A549 (cell line): ENCODE measurements at regions not wholly inside any gene's neighbourhood (a gene's known extent, or its start where the extent isn't known, plus 50 kb on each side); places are given as distances from the start of the nearest gene placed in this dataset.

Experiments
- ATAC-seq, 2 experiments: fragments of 200-7000 bp in 1 of 2; fragments of >200 bp in 1 of 2; cut with Nextera tagmentation in 1 of 2; cut with Tn5 transposase in 1 of 2; 3 replicates each; pipeline versions ENCODE4 v1.8.0 to v1.9.1; 2018 to 2020; ENCODE audit warnings: mild to moderate bottlenecking in 1 of 2, moderate library complexity in 1 of 2
- CTCF ChIA-PET: fragments of 300-600 bp; sonication (Branson Sonifier 250); formaldehyde crosslinking; extraction: SDS; loops from one replicate; lab custom pipeline; 2021; ENCODE audit warnings: antibody characterized with exemption, inconsistent platforms; lab: Yijun Ruan, JAX
- POLR2A ChIA-PET: fragments of 350-600 bp; formaldehyde crosslinking; extraction: SDS; loops from one replicate; lab custom pipeline; 2021; ENCODE audit warnings: antibody characterized with exemption, inconsistent platforms; lab: Yijun Ruan, JAX
- DNase-seq, 2 experiments: peaks; one replicate each; pipeline versions ENCODE4 v3.0.0 to v3.0.0-alpha.2; 2011 to 2016; ENCODE audit warnings: low read depth in 1 of 2, low spot score in 1 of 2
- FAIRE-seq: peaks from 2 replicates; lab custom pipeline; 2011; peaks lifted over from hg19 to GRCh38; lab: Jason Lieb, UNC
- H3K27ac ChIP-seq, 2 experiments: fragments of >200 bp; sonication (Bioruptor Twin); formaldehyde crosslinking; 3 replicates each; pipeline ENCODE4 v1.5.1; 2016 to 2017
- H3K4me1 ChIP-seq: fragments of >200 bp; sonication (Bioruptor Twin); formaldehyde crosslinking; 3 replicates; pipeline ENCODE4 v1.6.1; 2016
- H3K4me2 ChIP-seq: fragments of >200 bp; sonication (Bioruptor Twin); formaldehyde crosslinking; 3 replicates; pipeline ENCODE4 v1.6.1; 2016
- H3K4me3 ChIP-seq: fragments of >200 bp; sonication (Bioruptor Twin); formaldehyde crosslinking; 3 replicates; pipeline ENCODE4 v1.5.1; 2016
- H3K9me3 ChIP-seq: fragments of >200 bp; sonication (Bioruptor Twin); formaldehyde crosslinking; 3 replicates; pipeline ENCODE4 v1.6.1; 2016
- BCL3 ChIP-seq: fragments of >200 bp; sonication (Bioruptor Twin); formaldehyde crosslinking; IDR thresholded peaks from 3 replicates; pipeline ENCODE4 v1.6.1; 2016
- BHLHE40 ChIP-seq: IDR thresholded peaks from 2 replicates; pipeline ENCODE4 v1.6.1; 2012; ENCODE audit warnings: low read depth, low read length, inconsistent platforms
- CHD4 ChIP-seq: fragments of 200-600 bp; sonication (generic); IDR thresholded peaks from 2 replicates; pipeline ENCODE4 v1.6.1; 2016; ENCODE audit warnings: antibody characterized with exemption, mild to moderate bottlenecking, borderline replicate concordance
- ELK1 ChIP-seq: fragments of 150-350 bp; IDR thresholded peaks from 2 replicates; pipeline ENCODE4 v1.6.1; 2014; ENCODE audit warnings: low read depth, mild to moderate bottlenecking, low read length
- FOSB ChIP-seq: fragments of 250-450 bp; sonication (Bioruptor Pico); IDR thresholded peaks from 2 replicates; pipeline ENCODE4 v1.5.0; 2020; ENCODE audit warnings: mild to moderate bottlenecking, moderate library complexity
- HDAC2 ChIP-seq: fragments of 200-600 bp; sonication (generic); IDR thresholded peaks from 2 replicates; pipeline ENCODE4 v1.6.1; 2016
- HES2 ChIP-seq: fragments of >200 bp; sonication (Bioruptor Twin); formaldehyde crosslinking; IDR thresholded peaks from 2 replicates; pipeline ENCODE4 v1.6.1; 2016
- HMGXB4 ChIP-seq: fragments of 250-450 bp; sonication (Bioruptor Pico); IDR thresholded peaks from 2 replicates; pipeline ENCODE4 v1.5.0; 2021; ENCODE audit warnings: mild to moderate bottlenecking, moderate library complexity, borderline replicate concordance
- HOXA7 ChIP-seq: fragments of 250-450 bp; sonication (Bioruptor Pico); IDR thresholded peaks from 2 replicates; pipeline ENCODE4 v1.5.0; 2020; ENCODE audit warnings: mild to moderate bottlenecking, moderate library complexity
- MAFK ChIP-seq: fragments of 450-650 bp; IDR thresholded peaks from 2 replicates; pipeline ENCODE4 v1.6.1; 2014; ENCODE audit not compliant: partially characterized antibody
- NPAS2 ChIP-seq: fragments of 250-450 bp; sonication (Bioruptor Pico); IDR thresholded peaks from 2 replicates; pipeline ENCODE4 v1.8.0; 2022; ENCODE audit warnings: mild to moderate bottlenecking, moderate library complexity, borderline replicate concordance
- NR3C1 ChIP-seq: fragments of >200 bp; sonication (Bioruptor Twin); formaldehyde crosslinking; IDR thresholded peaks from 3 replicates; pipeline ENCODE4 v1.6.1; 2017
- PHF8 ChIP-seq: fragments of 200-600 bp; sonication (generic); IDR thresholded peaks from 2 replicates; pipeline ENCODE4 v1.6.1; 2016; ENCODE audit warnings: low read depth, mild to moderate bottlenecking, antibody characterized with exemption, moderate library complexity, borderline replicate concordance
- POLR2AphosphoS2 ChIP-seq: conservative IDR thresholded peaks from 2 replicates; pipeline ENCODE4 v1.6.1; 2012; ENCODE audit warnings: low read length, improper control_type of control experiment, inconsistent platforms
- RAD21 ChIP-seq, 2 experiments: fragments of >200 bp in 1 of 2; sonication (Bioruptor Twin) in 1 of 2; formaldehyde crosslinking in 1 of 2; IDR thresholded peaks in 1 of 2; conservative IDR thresholded peaks in 1 of 2; 2 replicates in 1 of 2; 3 replicates in 1 of 2; pipeline ENCODE4 v1.6.1; 2012 to 2018; ENCODE audit warnings: inconsistent platforms in 1 of 2
- RCOR1 ChIP-seq: fragments of 150-350 bp; IDR thresholded peaks from 2 replicates; pipeline ENCODE4 v1.6.1; 2014; ENCODE audit warnings: antibody characterized with exemption, low read length, low read depth
- RFX5 ChIP-seq: fragments of 450-650 bp; IDR thresholded peaks from 2 replicates; pipeline ENCODE4 v1.7.1; 2014; ENCODE audit warnings: antibody characterized with exemption, mild to moderate bottlenecking, moderate library complexity
- SMC3 ChIP-seq: fragments of >200 bp; sonication (Bioruptor Twin); formaldehyde crosslinking; IDR thresholded peaks from 3 replicates; pipeline ENCODE4 v1.6.1; 2018; ENCODE audit warnings: inconsistent platforms
- TFCP2L1 ChIP-seq: fragments of 250-450 bp; sonication (Bioruptor Pico); IDR thresholded peaks from 2 replicates; pipeline ENCODE4 v1.5.0; 2021; ENCODE audit warnings: mild to moderate bottlenecking
- ZC3H11A ChIP-seq: fragments of 450-650 bp; IDR thresholded peaks from 2 replicates; pipeline ENCODE4 v1.6.1; 2014; ENCODE audit warnings: antibody characterized with exemption, mild to moderate bottlenecking
- ZNF302 ChIP-seq: fragments of 250-450 bp; sonication (Bioruptor Pico); IDR thresholded peaks from 2 replicates; pipeline ENCODE4 v1.9.0; 2021; ENCODE audit warnings: inconsistent platforms, mild to moderate bottlenecking, moderate library complexity
- ZSCAN20 ChIP-seq: fragments of 250-450 bp; sonication (Bioruptor Pico); IDR thresholded peaks from 2 replicates; pipeline ENCODE4 v1.8.0; 2022; ENCODE audit warnings: mild to moderate bottlenecking, moderate library complexity
- WGBS: methylation state at CpG from one replicate; pipeline ENCODE4 v1.1.6; 2017; ENCODE audit errors: missing lambda C conversion rate; 5-methylcytosine and 5-hydroxymethylcytosine counted together
- TF ChIP-seq, protein P1 (sequence below): IDR thresholded peaks from 2 replicates; pipeline ENCODE4 v1.6.1; 2012
- TF ChIP-seq, protein P2 (sequence below): IDR thresholded peaks from 2 replicates; pipeline ENCODE4 v1.6.1; 2012; ENCODE audit warnings: low read depth, borderline replicate concordance

DNA sequence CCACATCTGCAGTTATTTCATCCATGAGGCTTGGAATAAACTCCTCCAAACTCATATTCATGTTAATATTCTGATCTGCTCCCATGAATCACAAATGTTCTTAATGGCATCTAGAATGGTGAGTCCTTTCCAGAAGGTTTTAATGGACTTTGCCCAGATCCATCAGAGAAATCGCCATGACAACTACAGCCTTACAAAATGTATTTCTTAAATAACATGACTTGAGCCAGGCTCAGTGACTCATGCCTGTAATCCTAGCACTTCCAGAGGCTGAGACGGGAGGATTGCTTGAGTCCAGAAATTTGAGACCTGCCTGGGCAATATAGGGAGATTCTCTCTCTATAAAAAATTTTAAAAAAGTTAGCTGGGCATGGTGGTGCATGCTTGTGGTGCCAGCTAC, 102.1 kb upstream of the TMEM168 start:
- POLR2A ChIA-PET, result no interaction called here
- ATAC-seq (peak; percentile 62 to 67; a peak in 5 of 6 replicates), FAIRE-seq (no peak), DNase-seq (peak in 1 of 2 experiments; percentile 53)
- TF ChIP-seq FOSB (CRISPR knock-in tag), result no peak
- TF ChIP-seq, protein P1, sequence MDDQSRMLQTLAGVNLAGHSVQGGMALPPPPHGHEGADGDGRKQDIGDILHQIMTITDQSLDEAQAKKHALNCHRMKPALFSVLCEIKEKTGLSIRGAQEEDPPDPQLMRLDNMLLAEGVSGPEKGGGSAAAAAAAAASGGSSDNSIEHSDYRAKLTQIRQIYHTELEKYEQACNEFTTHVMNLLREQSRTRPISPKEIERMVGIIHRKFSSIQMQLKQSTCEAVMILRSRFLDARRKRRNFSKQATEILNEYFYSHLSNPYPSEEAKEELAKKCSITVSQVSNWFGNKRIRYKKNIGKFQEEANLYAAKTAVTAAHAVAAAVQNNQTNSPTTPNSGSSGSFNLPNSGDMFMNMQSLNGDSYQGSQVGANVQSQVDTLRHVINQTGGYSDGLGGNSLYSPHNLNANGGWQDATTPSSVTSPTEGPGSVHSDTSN, result no peak
- no peak for TF ChIP-seq HES2
- no peak for TF ChIP-seq ELK1
- TF ChIP-seq CHD4, result no peak
- TF ChIP-seq HOXA7 (CRISPR knock-in tag), result no peak
- TF ChIP-seq BCL3, result no peak
- TF ChIP-seq ZC3H11A, result no peak
- no peak for TF ChIP-seq HMGXB4 (CRISPR knock-in tag)
- TF ChIP-seq RFX5, result no peak
- Histone ChIP-seq H3K4me3 (no peak overlapping the region), H3K9me3 (no peaks in the 10 kb centered on the region), H3K27ac (no peak overlapping the region), H3K4me2 (no peak overlapping the region), H3K4me1 (no peaks in the 10 kb centered on the region; the same call in 2 of the 3 replicates)
- CTCF ChIA-PET, result no interaction called here
- 65% methylated on average over 2 of the region's 2 CpGs for WGBS

DNA sequence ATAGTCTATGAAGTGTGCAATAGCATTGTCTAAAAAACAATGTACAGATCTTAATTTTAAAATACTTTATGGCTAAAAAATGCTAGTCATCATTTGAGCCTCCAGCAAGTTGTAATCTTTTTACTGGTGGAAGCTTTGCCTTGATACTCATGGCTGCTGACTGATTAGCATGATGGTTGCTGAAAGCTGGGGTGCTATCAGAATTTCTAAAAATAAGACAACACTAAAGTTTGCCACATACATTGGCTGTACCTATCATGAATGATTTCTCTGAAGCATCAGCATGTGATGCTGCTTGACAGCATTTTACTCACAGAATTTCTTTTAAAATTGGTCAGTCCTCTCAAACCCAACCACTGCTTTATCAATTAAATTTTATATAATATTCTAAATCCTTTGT, 101.5 kb upstream of the TMEM168 start:
- CTCF ChIA-PET, result no interaction called here
- TF ChIP-seq HDAC2, result no peak
- no peak for TF ChIP-seq SMC3
- TF ChIP-seq TFCP2L1 (CRISPR knock-in tag), result no peak
- TF ChIP-seq RAD21 (conservative IDR thresholded peaks at IDR 0.05 in 1 of 2, IDR thresholded peaks at IDR 0.05 in 1 of 2), result no peak
- TF ChIP-seq RFX5, result no peak
- no peak for TF ChIP-seq NR3C1
- TF ChIP-seq ZNF302 (CRISPR knock-in tag), result no peak
- TF ChIP-seq, protein P2, sequence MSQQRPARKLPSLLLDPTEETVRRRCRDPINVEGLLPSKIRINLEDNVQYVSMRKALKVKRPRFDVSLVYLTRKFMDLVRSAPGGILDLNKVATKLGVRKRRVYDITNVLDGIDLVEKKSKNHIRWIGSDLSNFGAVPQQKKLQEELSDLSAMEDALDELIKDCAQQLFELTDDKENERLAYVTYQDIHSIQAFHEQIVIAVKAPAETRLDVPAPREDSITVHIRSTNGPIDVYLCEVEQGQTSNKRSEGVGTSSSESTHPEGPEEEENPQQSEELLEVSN, result no peak
- no peak for TF ChIP-seq NPAS2
- TF ChIP-seq MAFK, result no peak
- TF ChIP-seq BHLHE40, result no peak
- no peak for TF ChIP-seq PHF8
- no peak for TF ChIP-seq ELK1
- TF ChIP-seq ZSCAN20 (CRISPR knock-in tag), result no peak
- no peak for TF ChIP-seq RCOR1
- TF ChIP-seq POLR2AphosphoS2, result no peak
- DNase-seq (no peak), FAIRE-seq (no peak), ATAC-seq (no peak)
- Histone ChIP-seq H3K4me1 (no peaks in the 10 kb centered on the region; the same call in 2 of the 3 replicates), H3K4me2 (no peak overlapping the region), H3K27ac (no peak overlapping the region), H3K9me3 (no peaks in the 10 kb centered on the region), H3K4me3 (no peak overlapping the region)
- POLR2A ChIA-PET, result no interaction called here
